Body of pancreas (tissue), 4 donors: ENCODE measurements at regions not wholly inside any gene's neighbourhood (a gene's known extent, or its start where the extent isn't known, plus 50 kb on each side); places are given as distances from the start of the nearest gene placed in this dataset.

Source experiments
- ATAC-seq: fragments of 150-250 bp; one replicate; pipeline ENCODE4 v1.9.1; 2016
- DNase-seq, 4 donors: peaks; one replicate each; pipeline ENCODE4 v3.0.0-alpha.2; 2019
- H3K27ac ChIP-seq, 4 donors: fragments of 200-600 bp; sonication (generic); 1 replicate in 3 of 4; 2 replicates in 1 of 4; pipeline versions ENCODE4 v1.5.1 to v1.6.1; 2016 to 2019; ENCODE audit warnings: mild to moderate bottlenecking in 1 of 4, mixed read lengths in 1 of 4, moderate library complexity in 1 of 4
- H3K27me3 ChIP-seq, 2 donors: fragments of 200-600 bp; sonication (generic); one replicate each; pipeline ENCODE4 v1.6.0; 2016; ENCODE audit warnings: mild to moderate bottlenecking in 1 of 2
- H3K36me3 ChIP-seq, 2 donors: fragments of 200-600 bp; sonication (generic); replicated peaks in 1 of 2; 2 replicates each; pipeline ENCODE4 v1.5.1; 2016; ENCODE audit warnings: low read depth in 2 of 2; ENCODE audit not compliant: insufficient read depth in 1 of 2
- H3K4me1 ChIP-seq: fragments of 200-600 bp; sonication (generic); one replicate; pipeline ENCODE4 v1.6.0; 2016
- H3K4me3 ChIP-seq, 2 donors: fragments of 200-600 bp; sonication (generic); 1 replicate in 1 of 2; 2 replicates in 1 of 2; pipeline ENCODE4 v1.5.1; 2016 to 2019
- H3K9me3 ChIP-seq, 3 donors: fragments of 200-600 bp; sonication (generic); 1 replicate in 2 of 3; 2 replicates in 1 of 3; pipeline ENCODE4 v1.5.1; 2016
- POLR2A ChIP-seq, 3 donors: fragments of 450-650 bp; IDR thresholded peaks; one replicate each; pipeline ENCODE4 v1.6.1; 2016; ENCODE audit warnings: antibody characterized with exemption in 3 of 3, mild to moderate bottlenecking in 2 of 3
- WGBS, 2 donors: methylation state at CpG; one replicate each; pipeline ENCODE4 v1.1.5; 2017; 5-methylcytosine and 5-hydroxymethylcytosine counted together
- intact Hi-C: fragments of 100-400 bp; cut with DNase I; formaldehyde crosslinking; loops from one replicate; pipeline ENCODE4 v1.15.1; 2023
- TF ChIP-seq, protein P1 (sequence below), 7 experiments: fragments of 450-650 bp in 4 of 7; fragments of 200-600 bp in 3 of 7; sonication (generic) in 3 of 7; IDR thresholded peaks; one replicate each; pipeline ENCODE4 v1.5.1; 2016 to 2019; ENCODE audit warnings: antibody characterized with exemption in 7 of 7

DNA sequence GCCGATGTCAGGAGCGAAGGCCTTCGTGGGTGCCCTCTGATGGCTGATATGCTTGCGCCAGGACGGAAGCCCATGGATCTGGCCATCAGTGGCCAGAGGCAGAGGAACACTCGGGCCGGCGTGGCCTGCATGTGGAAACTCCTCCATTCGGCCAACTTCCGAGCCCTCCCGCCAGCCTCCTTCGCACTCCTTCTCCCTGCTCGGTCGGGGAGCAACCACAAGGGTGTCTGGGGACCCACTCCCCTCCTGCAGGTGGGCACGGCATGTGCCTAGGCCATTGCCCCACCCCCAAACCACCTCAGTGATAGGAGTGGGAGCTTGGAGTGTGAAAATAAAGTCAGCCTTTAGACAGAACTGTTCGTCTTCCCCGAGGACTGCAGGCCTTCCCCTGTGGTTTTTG, 231.3 kb downstream of the BCL11B start:
- 82 to 90% methylated on average over 15 to 17 of the region's 17 CpGs for WGBS, 2 donors
- Histone ChIP-seq H3K27me3 (no peaks in the 10 kb centered on the region), H3K36me3 (no peaks in the 10 kb centered on the region), H3K27ac (no peak overlapping the region), H3K4me3 (no peak overlapping the region), H3K9me3 (no peaks in the 10 kb centered on the region), H3K4me1 (no peaks in the 10 kb centered on the region)
- ATAC-seq = no peak
- DNase-seq = no peak
- intact Hi-C loops = no loop called here
- no peak for TF ChIP-seq POLR2A (IDR thresholded peaks at IDR 0.05)
- TF ChIP-seq, protein P1, sequence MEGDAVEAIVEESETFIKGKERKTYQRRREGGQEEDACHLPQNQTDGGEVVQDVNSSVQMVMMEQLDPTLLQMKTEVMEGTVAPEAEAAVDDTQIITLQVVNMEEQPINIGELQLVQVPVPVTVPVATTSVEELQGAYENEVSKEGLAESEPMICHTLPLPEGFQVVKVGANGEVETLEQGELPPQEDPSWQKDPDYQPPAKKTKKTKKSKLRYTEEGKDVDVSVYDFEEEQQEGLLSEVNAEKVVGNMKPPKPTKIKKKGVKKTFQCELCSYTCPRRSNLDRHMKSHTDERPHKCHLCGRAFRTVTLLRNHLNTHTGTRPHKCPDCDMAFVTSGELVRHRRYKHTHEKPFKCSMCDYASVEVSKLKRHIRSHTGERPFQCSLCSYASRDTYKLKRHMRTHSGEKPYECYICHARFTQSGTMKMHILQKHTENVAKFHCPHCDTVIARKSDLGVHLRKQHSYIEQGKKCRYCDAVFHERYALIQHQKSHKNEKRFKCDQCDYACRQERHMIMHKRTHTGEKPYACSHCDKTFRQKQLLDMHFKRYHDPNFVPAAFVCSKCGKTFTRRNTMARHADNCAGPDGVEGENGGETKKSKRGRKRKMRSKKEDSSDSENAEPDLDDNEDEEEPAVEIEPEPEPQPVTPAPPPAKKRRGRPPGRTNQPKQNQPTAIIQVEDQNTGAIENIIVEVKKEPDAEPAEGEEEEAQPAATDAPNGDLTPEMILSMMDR (IDR thresholded peaks at IDR 0.05) = no peak

DNA sequence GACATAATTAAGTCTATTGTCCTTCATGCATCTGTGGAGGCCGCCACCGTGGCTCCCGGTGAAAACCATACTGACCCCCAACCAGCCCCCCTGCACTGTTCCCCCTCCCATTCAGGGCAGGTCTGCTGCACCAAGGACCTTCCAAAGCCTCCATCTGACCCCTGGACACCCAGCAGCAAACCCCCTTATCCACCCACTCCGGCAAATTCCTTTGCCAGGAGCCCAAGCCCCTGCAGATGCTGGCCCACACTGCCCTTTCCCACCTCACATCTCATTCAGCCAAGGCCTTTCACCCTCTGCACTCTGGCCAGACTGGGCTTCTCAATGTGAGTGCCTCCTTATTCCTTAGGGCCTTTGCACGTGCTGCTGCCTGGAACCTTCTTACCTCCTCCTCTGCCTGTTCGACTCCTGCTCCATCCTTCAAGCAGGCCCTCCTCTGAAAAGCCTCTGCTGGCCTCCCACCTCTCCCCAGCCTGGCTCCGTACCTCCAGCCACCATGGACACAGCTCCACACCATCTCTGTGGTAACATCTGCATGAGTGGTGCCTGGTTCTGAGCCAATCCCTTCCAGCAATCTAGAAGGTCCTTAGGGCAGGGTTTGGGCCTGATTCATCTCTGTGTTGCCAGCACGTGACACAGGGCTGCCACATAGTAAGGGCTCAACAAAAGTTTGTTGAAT, 230.7 kb downstream of the BCL11B start:
- DNase-seq (no peak), ATAC-seq (no peak)
- intact Hi-C loops = no loop called here
- Histone ChIP-seq H3K27me3 (no peaks in the 10 kb centered on the region), H3K4me1 (no peaks in the 10 kb centered on the region), H3K9me3 (no peaks in the 10 kb centered on the region), H3K4me3 (no peak overlapping the region), H3K27ac (no peak overlapping the region), H3K36me3 (no peaks in the 10 kb centered on the region)
- 83 to 85% methylated on average over 5 to 8 of the region's 8 CpGs for WGBS, 2 donors
- TF ChIP-seq, protein P1 (IDR thresholded peaks at IDR 0.05) = no peak
- TF ChIP-seq POLR2A (IDR thresholded peaks at IDR 0.05) = no peak

DNA sequence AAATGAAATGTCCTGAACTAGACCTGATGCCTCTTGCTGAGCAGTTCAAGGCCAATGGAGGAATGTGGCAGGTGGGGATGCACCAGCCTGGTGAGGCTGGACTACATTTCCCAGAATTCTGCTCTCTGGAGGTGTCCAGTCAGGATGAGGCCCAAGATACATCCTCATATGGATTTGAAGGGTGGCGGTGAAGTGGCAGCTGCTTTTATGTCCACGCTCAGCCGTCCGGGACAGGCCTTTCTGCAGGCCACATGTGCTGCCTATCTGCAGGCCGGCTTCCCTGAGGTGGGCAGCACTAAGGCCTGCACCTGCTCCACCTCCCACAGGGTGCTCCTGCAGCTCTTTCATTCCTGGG, 230.2 kb downstream of the BCL11B start:
- TF ChIP-seq, protein P1 (IDR thresholded peaks at IDR 0.05) = no peak
- Histone ChIP-seq H3K4me3 (no peak overlapping the region), H3K4me1 (no peaks in the 10 kb centered on the region), H3K27me3 (no peaks in the 10 kb centered on the region), H3K36me3 (no peaks in the 10 kb centered on the region), H3K27ac (no peak overlapping the region), H3K9me3 (no peaks in the 10 kb centered on the region)
- WGBS, 2 donors = 49 to 54% methylated on average over 5 of the region's 5 CpGs
- DNase-seq = no peak
- no peak for ATAC-seq
- intact Hi-C loops = no loop called here

DNA sequence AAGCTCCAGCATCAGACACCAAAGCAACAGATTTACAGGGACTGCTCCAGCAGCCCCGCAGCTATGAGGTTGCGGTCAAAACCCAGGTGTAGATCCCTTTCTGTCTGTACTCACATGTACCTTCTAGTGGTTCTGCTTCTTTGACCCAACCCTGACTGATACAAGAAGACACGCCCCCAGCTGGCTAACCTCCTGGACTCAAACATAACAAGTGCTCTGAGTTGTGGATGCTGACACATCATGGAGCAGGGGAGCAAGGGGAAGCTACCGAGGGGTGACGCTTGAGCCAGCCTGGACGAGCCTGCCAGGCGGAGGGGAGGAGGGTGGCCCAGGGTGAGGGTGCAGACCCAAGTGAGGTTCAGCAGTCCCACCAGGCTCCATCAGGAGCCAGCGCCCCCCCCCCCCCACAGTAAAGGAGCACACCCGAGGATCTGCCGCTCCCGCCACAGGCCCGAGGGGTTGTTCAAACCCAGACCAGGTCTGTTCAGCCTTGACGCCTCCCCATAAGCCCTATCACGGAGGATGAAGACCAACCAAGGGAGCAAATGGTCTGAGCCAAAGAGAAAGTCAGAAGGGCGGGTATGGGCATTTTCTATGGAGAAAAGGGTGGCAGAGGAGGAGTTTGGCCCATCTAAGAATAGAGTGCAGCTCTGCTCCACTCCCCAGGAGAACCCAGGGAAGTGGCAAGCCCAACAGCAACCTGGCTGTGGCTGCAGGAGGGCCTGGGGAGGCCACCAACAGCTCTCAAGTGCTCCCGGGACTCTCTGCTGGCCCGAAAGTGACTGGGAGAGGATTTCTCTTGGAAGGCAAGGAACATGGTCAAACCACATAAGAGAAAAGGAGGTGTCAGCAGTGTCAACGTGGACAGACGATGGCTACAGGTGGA, 229.4 kb downstream of the BCL11B start:
- Histone ChIP-seq H3K9me3 (no peaks in the 10 kb centered on the region), H3K4me1 (no peaks in the 10 kb centered on the region), H3K27me3 (no peaks in the 10 kb centered on the region), H3K27ac (no peak overlapping the region), H3K4me3 (no peak overlapping the region), H3K36me3 (no peaks in the 10 kb centered on the region)
- ATAC-seq (no peak), DNase-seq (no peak)
- TF ChIP-seq, protein P1 (IDR thresholded peaks at IDR 0.05) = no peak
- TF ChIP-seq POLR2A (IDR thresholded peaks at IDR 0.05) = no peak
- WGBS, 2 donors = 73 to 79% methylated on average over 17 to 18 of the region's 19 CpGs
- intact Hi-C loops = no loop called here
